ENCODE measurements at regions not wholly inside any gene's neighbourhood (a gene's known extent, or its start where the extent isn't known, plus 50 kb on each side); places are given as distances from the start of the nearest gene placed in this dataset.

- TF ChIP-seq CTCF (IDR thresholded peaks at IDR 0.05; ENCODE audit: insufficient read depth, low read depth, low read length) (no peak), EZH2 (IDR thresholded peaks at IDR 0.05; ENCODE audit: insufficient read depth, low read length) (no peak)
Observed at GRCh38 chr1:87644033-87644578, 315.4 kb downstream of the LMO4 start.
